ENCODE measurements at regions not wholly inside any gene's neighbourhood (a gene's known extent, or its start where the extent isn't known, plus 50 kb on each side); places are given as distances from the start of the nearest gene placed in this dataset.
"Not testable (repeated sequence)": the region's sequence is repeated elsewhere in the genome, so short reads cannot be mapped to it uniquely, and the experiment has no call there.

- DNase-seq = peak; percentile 96
Observed at GRCh38 chr6:85008296-85009009, 244.1 kb upstream of the TBX18 start.

GRCh38 chr6:85006362-85006761 is 242.0 kb upstream of the TBX18 start:
- DNase-seq = peak; percentile 81

- no peak for DNase-seq
Observed at GRCh38 chr6:85005494-85005893, 241.1 kb upstream of the TBX18 start.

- DNase-seq = peak; percentile 98
Observed at GRCh38 chr6:85004361-85004995, 240.1 kb upstream of the TBX18 start.

- DNase-seq = no peak
Observed at GRCh38 chr6:85002847-85003246, 238.4 kb upstream of the TBX18 start.

GRCh38 chr6:85000001-85000400 is 235.6 kb upstream of the TBX18 start:
- DNase-seq = no peak

GRCh38 chr6:84998223-84998622 is 233.8 kb upstream of the TBX18 start:
- no peak for DNase-seq

GRCh38 chr6:84988766-84989165 is 224.4 kb upstream of the TBX18 start:
- not testable (repeated sequence) for DNase-seq

- DNase-seq = not testable (repeated sequence)
Observed at GRCh38 chr6:84985490-84985889, 221.1 kb upstream of the TBX18 start.

GRCh38 chr6:84979541-84979940 is 215.1 kb upstream of the TBX18 start:
- DNase-seq = peak; percentile 58

- no peak for DNase-seq
Observed at GRCh38 chr6:84977363-84977705, 212.9 kb upstream of the TBX18 start.

GRCh38 chr6:84976526-84977362 is 212.3 kb upstream of the TBX18 start:
- peak; percentile 94 for DNase-seq

GRCh38 chr6:84975316-84975715 is 210.9 kb upstream of the TBX18 start:
- DNase-seq = peak; percentile 29

- DNase-seq = no peak
Observed at GRCh38 chr6:84973606-84974005, 209.2 kb upstream of the TBX18 start.

- DNase-seq = no peak
Observed at GRCh38 chr6:84967965-84968364, 203.6 kb upstream of the TBX18 start.

- DNase-seq = no peak
Observed at GRCh38 chr6:84967389-84967788, 203.0 kb upstream of the TBX18 start.

GRCh38 chr6:84953111-84953755 is 188.8 kb upstream of the TBX18 start:
- peak; percentile 83 for DNase-seq

GRCh38 chr6:84944926-84945325 is 180.5 kb upstream of the TBX18 start:
- DNase-seq = not testable (repeated sequence)

- DNase-seq = no peak
Observed at GRCh38 chr6:84943905-84944304, 179.5 kb upstream of the TBX18 start.

GRCh38 chr6:84941609-84942008 is 177.2 kb upstream of the TBX18 start:
- DNase-seq = not testable (repeated sequence)

GRCh38 chr6:84929212-84929611 is 164.8 kb upstream of the TBX18 start:
- no peak for DNase-seq

- no peak for DNase-seq
Observed at GRCh38 chr6:84927551-84927950, 163.2 kb upstream of the TBX18 start.

Data from skin of body (tissue), 1 donor.